Thyroid gland (tissue), 4 donors: ENCODE measurements at regions not wholly inside any gene's neighbourhood (a gene's known extent, or its start where the extent isn't known, plus 50 kb on each side); places are given as distances from the start of the nearest gene placed in this dataset.
"Not testable (repeated sequence)": the region's sequence is repeated elsewhere in the genome, so short reads cannot be mapped to it uniquely, and the experiment has no call there.

Experiments used
- DNase-seq, 2 donors: peaks; one replicate each; pipeline ENCODE4 v3.0.0-alpha.2; 2019
- H3K27ac ChIP-seq, 3 donors: fragments of 200-600 bp; sonication (generic); 1 replicate in 2 of 3; 2 replicates in 1 of 3; pipeline ENCODE4 v1.5.1; 2016 to 2019; ENCODE audit warnings: mild to moderate bottlenecking in 1 of 3, moderate library complexity in 1 of 3
- H3K27me3 ChIP-seq: fragments of 200-600 bp; sonication (generic); one replicate; pipeline ENCODE4 v1.5.1; 2019
- H3K36me3 ChIP-seq, 2 donors: fragments of 200-600 bp; sonication (generic); one replicate each; pipeline ENCODE4 v1.5.1; 2016 to 2019
- H3K4me1 ChIP-seq, 2 donors: fragments of 200-600 bp; sonication (generic); one replicate each; pipeline ENCODE4 v1.5.1; 2017 to 2019
- H3K4me3 ChIP-seq, 3 donors: fragments of 200-600 bp; sonication (generic); replicated peaks in 1 of 3; 1 replicate in 2 of 3; 2 replicates in 1 of 3; pipeline ENCODE4 v1.5.1; 2016; ENCODE audit warnings: mild to moderate bottlenecking in 1 of 3
- H3K9me3 ChIP-seq: fragments of 200-600 bp; sonication (generic); one replicate; pipeline ENCODE4 v1.5.1; 2017
- CTCF ChIP-seq, 6 experiments: fragments of 200-600 bp in 3 of 6; fragments of 450-650 bp in 3 of 6; sonication (generic) in 3 of 6; IDR thresholded peaks; one replicate each; pipeline ENCODE4 v1.5.1; 2016 to 2019; ENCODE audit warnings: antibody characterized with exemption in 6 of 6, mild to moderate bottlenecking in 2 of 6, inconsistent platforms in 1 of 6, moderate library complexity in 1 of 6
- POLR2A ChIP-seq, 2 donors: fragments of 450-650 bp; IDR thresholded peaks; one replicate each; pipeline ENCODE4 v1.6.1; 2017; ENCODE audit warnings: antibody characterized with exemption in 2 of 2, mild to moderate bottlenecking in 2 of 2, moderate library complexity in 1 of 2
- WGBS, 2 donors: methylation state at CpG; one replicate each; pipeline ENCODE4 v1.1.5; 2017; 5-methylcytosine and 5-hydroxymethylcytosine counted together
- intact Hi-C: fragments of 100-400 bp; cut with DNase I; formaldehyde crosslinking; loops from one replicate; pipeline ENCODE4 v1.15.1; 2023

GRCh38 chr22:35484651-35485556, 55.7 kb upstream of the RASD2 start:
- intact Hi-C loops: no loop called here
- H3K9me3 ChIP-seq: no peaks in the 10 kb centered on the region
- 86% methylated on average over 16 of the region's 16 CpGs for WGBS, 2 donors
- H3K27ac ChIP-seq: no peak overlapping the region
- TF ChIP-seq CTCF (IDR thresholded peaks at IDR 0.05) (no peak), POLR2A (IDR thresholded peaks at IDR 0.05) (no peak)
- no peaks in the 10 kb centered on the region for H3K36me3 ChIP-seq
- no peaks in the 10 kb centered on the region for H3K27me3 ChIP-seq
- no peak overlapping the region for H3K4me3 ChIP-seq
- no peak for DNase-seq
- peaks cover 22 to 26% of the 10 kb centered on the region in 2 donors for H3K4me1 ChIP-seq

DNA sequence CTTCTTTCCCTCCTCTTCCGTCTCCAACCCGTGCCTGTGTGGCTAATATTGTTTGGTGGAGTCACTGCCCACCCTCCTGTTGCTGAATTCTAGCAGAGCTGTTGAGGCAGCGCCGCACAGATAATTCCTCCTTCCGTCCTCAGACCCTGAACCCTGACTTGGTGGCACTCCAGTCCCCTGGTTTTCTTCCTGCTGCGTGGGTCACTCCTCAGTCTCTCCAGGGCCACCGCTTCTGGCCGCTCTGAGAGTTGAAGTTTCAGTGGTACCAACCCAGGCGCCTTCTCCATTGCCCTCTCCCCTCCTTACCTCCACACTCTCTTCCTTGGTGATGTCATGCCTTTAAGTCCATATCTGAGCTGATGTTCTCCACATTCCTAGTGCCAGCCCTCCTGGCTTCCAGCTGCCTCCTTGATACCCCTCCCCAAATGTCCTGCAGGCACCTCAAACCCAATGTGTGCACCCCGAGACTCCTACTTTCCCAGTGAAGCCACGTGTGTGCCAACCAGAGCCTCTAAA, 54.5 kb upstream of the RASD2 start:
- DNase-seq: no peak
- H3K27me3 ChIP-seq: no peaks in the 10 kb centered on the region
- H3K4me3 ChIP-seq: no peak overlapping the region
- peak overlapping the region in 1 of 3 donors; percentile 8 for H3K27ac ChIP-seq
- H3K36me3 ChIP-seq: no peaks in the 10 kb centered on the region
- peaks cover 10 to 13% of the 10 kb centered on the region in 2 donors for H3K4me1 ChIP-seq
- WGBS, 2 donors: 83 to 87% methylated on average over 11 of the region's 11 CpGs
- no peaks in the 10 kb centered on the region for H3K9me3 ChIP-seq
- TF ChIP-seq POLR2A (IDR thresholded peaks at IDR 0.05): no peak
- no peak for TF ChIP-seq CTCF (IDR thresholded peaks at IDR 0.05)
- intact Hi-C loops: no loop called here

DNA sequence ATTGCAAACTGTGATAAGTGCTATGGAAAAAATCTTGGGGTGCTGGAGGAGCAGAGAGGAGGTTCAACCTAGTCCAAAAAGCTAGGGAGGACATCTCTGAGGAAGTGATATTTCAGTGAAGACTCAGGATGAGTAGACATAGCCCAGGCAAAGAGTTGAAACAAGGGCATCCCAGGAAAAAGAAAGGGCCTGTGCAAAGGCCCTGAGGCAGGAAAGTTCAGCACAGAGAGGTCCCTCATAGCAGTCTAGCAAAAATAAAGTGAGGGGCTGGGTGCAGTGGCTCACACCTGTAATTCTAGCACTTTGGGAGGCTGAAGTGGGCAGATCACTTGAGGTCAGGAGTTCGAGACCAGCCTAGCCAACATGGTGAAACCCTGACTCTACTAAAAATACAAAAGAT, 53.0 kb upstream of the RASD2 start:
- DNase-seq, intact Hi-C loops, H3K27ac ChIP-seq, H3K9me3 ChIP-seq, H3K27me3 ChIP-seq, H3K36me3 ChIP-seq, H3K4me3 ChIP-seq: not testable (repeated sequence)
- H3K4me1 ChIP-seq: peaks cover 10% of the 10 kb centered on the region in 2 donors
- 89 to 92% methylated on average over 1 of the region's 1 CpG for WGBS, 2 donors

- no peaks in the 10 kb centered on the region for H3K27me3 ChIP-seq
- WGBS, 2 donors: 51 to 54% methylated on average over 2 to 3 of the region's 3 CpGs
- no peak for TF ChIP-seq POLR2A (IDR thresholded peaks at IDR 0.05)
- no peak for TF ChIP-seq CTCF (IDR thresholded peaks at IDR 0.05)
- no peak for DNase-seq
- H3K9me3 ChIP-seq: no peaks in the 10 kb centered on the region
- no peak overlapping the region for H3K27ac ChIP-seq
- intact Hi-C loops: no loop called here
- no peak overlapping the region for H3K4me3 ChIP-seq
- peaks cover 10% of the 10 kb centered on the region in 2 donors for H3K4me1 ChIP-seq
- no peaks in the 10 kb centered on the region for H3K36me3 ChIP-seq
Measured at GRCh38 chr22:35488513-35488912, 52.1 kb upstream of the RASD2 start.

DNA sequence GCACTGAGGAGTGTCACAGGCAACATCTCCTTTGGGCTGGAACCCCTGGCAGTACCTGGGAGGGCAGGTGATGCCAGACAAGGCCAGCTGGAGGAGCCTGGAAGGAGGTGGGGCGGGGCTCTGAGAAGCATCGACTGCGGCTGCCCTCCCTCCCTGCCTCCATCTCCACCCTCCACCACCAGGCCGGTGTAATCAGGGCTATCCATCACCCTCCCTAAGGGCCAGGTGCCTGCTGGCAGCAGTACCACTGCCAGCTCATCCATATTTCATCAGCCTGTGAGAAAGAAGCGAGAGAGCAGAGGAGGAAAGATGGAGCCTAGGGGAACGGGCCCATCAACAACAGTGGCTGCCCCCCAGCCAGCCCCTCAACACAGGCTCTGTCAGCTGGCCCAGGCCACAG, 51.4 kb upstream of the RASD2 start:
- intact Hi-C loops: no loop called here
- H3K4me1 ChIP-seq: peaks cover 10% of the 10 kb centered on the region in 2 donors
- DNase-seq: no peak
- H3K36me3 ChIP-seq: no peaks in the 10 kb centered on the region
- H3K4me3 ChIP-seq: no peak overlapping the region
- 72 to 74% methylated on average over 6 of the region's 6 CpGs for WGBS, 2 donors
- TF ChIP-seq CTCF (IDR thresholded peaks at IDR 0.05): no peak
- TF ChIP-seq POLR2A (IDR thresholded peaks at IDR 0.05): no peak
- H3K27me3 ChIP-seq: no peaks in the 10 kb centered on the region
- no peaks in the 10 kb centered on the region for H3K9me3 ChIP-seq
- H3K27ac ChIP-seq: no peak overlapping the region
